Liver (tissue), 8 donors: ENCODE measurements at regions not wholly inside any gene's neighbourhood (a gene's known extent, or its start where the extent isn't known, plus 50 kb on each side); places are given as distances from the start of the nearest gene placed in this dataset.

Experiments
- DNase-seq: peaks from one replicate; pipeline ENCODE4 v3.0.0-alpha.2; 2017; ENCODE audit warnings: low spot score
- H3K27ac ChIP-seq, 2 donors: one replicate each; pipeline ENCODE4 v1.7.0; 2013; ENCODE audit warnings: inconsistent platforms in 2 of 2, low read length in 2 of 2, control low read depth in 1 of 2, low read depth in 1 of 2, mild to moderate bottlenecking in 1 of 2
- H3K27me3 ChIP-seq, 4 donors: one replicate each; pipeline versions ENCODE4 v1.6.1 to v1.7.0; 2013; ENCODE audit warnings: low read length in 3 of 4, inconsistent platforms in 1 of 4, mild to moderate bottlenecking in 1 of 4, moderate library complexity in 1 of 4; ENCODE audit not compliant: control insufficient read depth in 4 of 4, insufficient read depth in 4 of 4
- H3K36me3 ChIP-seq, 4 donors: one replicate each; pipeline versions ENCODE4 v1.6.1 to v1.7.0; 2013; ENCODE audit warnings: low read length in 3 of 4, mild to moderate bottlenecking in 3 of 4, low read depth in 1 of 4, moderate library complexity in 1 of 4; ENCODE audit not compliant: control insufficient read depth in 4 of 4, insufficient read depth in 3 of 4
- H3K4me1 ChIP-seq, 4 donors: one replicate each; pipeline versions ENCODE4 v1.6.1 to v1.7.0; 2013; ENCODE audit warnings: low read length in 3 of 4, mild to moderate bottlenecking in 3 of 4, moderate library complexity in 1 of 4; ENCODE audit not compliant: control insufficient read depth in 4 of 4, insufficient read depth in 4 of 4
- H3K4me3 ChIP-seq, 3 donors: one replicate each; pipeline versions ENCODE4 v1.6.1 to v1.7.0; 2013; ENCODE audit warnings: low read length in 3 of 3, control low read depth in 1 of 3, low read depth in 1 of 3, mild to moderate bottlenecking in 1 of 3
- H3K9ac ChIP-seq, 2 donors: one replicate each; pipeline ENCODE4 v1.7.0; 2013; ENCODE audit warnings: low read length in 2 of 2, mild to moderate bottlenecking in 2 of 2, moderate library complexity in 2 of 2, control low read depth in 1 of 2, low read depth in 1 of 2
- H3K9me3 ChIP-seq, 4 donors: one replicate each; pipeline versions ENCODE4 v1.6.1 to v1.7.0; 2013; ENCODE audit warnings: low read length in 3 of 4; ENCODE audit not compliant: control insufficient read depth in 4 of 4
- EGR1 ChIP-seq, 2 donors: IDR thresholded peaks; 2 replicates each; pipeline ENCODE4 v1.6.1; 2016 to 2018; ENCODE audit warnings: antibody characterized with exemption in 2 of 2, low read depth in 2 of 2
- FOXA1 ChIP-seq: IDR thresholded peaks from 2 replicates; pipeline ENCODE4 v1.6.1; 2016; ENCODE audit warnings: antibody characterized with exemption
- FOXA2 ChIP-seq: IDR thresholded peaks from 2 replicates; pipeline ENCODE4 v1.6.1; 2016; ENCODE audit warnings: antibody characterized with exemption
- GABPA ChIP-seq, 2 donors: IDR thresholded peaks in 1 of 2; conservative IDR thresholded peaks in 1 of 2; 2 replicates each; pipeline ENCODE4 v1.6.1; 2016; ENCODE audit warnings: antibody characterized with exemption in 2 of 2, mild to moderate bottlenecking in 1 of 2, moderate library complexity in 1 of 2
- HNF4A ChIP-seq, 2 donors: conservative IDR thresholded peaks; 2 replicates each; pipeline ENCODE4 v1.6.1; 2016; ENCODE audit warnings: antibody characterized with exemption in 2 of 2, mild to moderate bottlenecking in 2 of 2
- HNF4G ChIP-seq: IDR thresholded peaks from 2 replicates; pipeline ENCODE4 v1.6.1; 2016; ENCODE audit warnings: antibody characterized with exemption
- JUND ChIP-seq, 2 donors: IDR thresholded peaks; 2 replicates each; pipeline ENCODE4 v1.6.1; 2016; ENCODE audit warnings: antibody characterized with exemption in 2 of 2
- NR2F2 ChIP-seq: IDR thresholded peaks from 2 replicates; pipeline ENCODE4 v1.6.1; 2016; ENCODE audit warnings: antibody characterized with exemption
- RAD21 ChIP-seq, 2 donors: IDR thresholded peaks; 2 replicates each; pipeline ENCODE4 v1.6.1; 2016; ENCODE audit warnings: antibody characterized with exemption in 2 of 2, mild to moderate bottlenecking in 2 of 2
- RXRA ChIP-seq, 2 donors: IDR thresholded peaks; 2 replicates each; pipeline ENCODE4 v1.6.1; 2017 to 2018; ENCODE audit warnings: antibody characterized with exemption in 2 of 2, mild to moderate bottlenecking in 1 of 2
- SP1 ChIP-seq: IDR thresholded peaks from 2 replicates; pipeline ENCODE4 v1.6.1; 2018; ENCODE audit warnings: antibody characterized with exemption, mild to moderate bottlenecking
- TAF1 ChIP-seq: conservative IDR thresholded peaks from 2 replicates; pipeline ENCODE4 v1.6.1; 2016; ENCODE audit warnings: antibody characterized with exemption, mild to moderate bottlenecking
- YY1 ChIP-seq: IDR thresholded peaks from 2 replicates; pipeline ENCODE4 v1.6.1; 2016; ENCODE audit warnings: antibody characterized with exemption, mild to moderate bottlenecking
- WGBS: extraction: QIAGEN DNeasy Blood & Tissue Kit; methylation state at CpG from one replicate; pipeline ENCODE4 v1.1.7; 2013; 5-methylcytosine and 5-hydroxymethylcytosine counted together
- TF ChIP-seq, protein P1 (sequence below): IDR thresholded peaks from 2 replicates; pipeline ENCODE4 v1.6.1; 2016; ENCODE audit warnings: antibody characterized with exemption
- TF ChIP-seq, protein P2 (sequence below): fragments of 150-350 bp; IDR thresholded peaks from 2 replicates; pipeline ENCODE4 v1.5.1; 2017; ENCODE audit warnings: improper control_type of control experiment, low read depth, low read length; ENCODE audit not compliant: missing input control
- TF ChIP-seq, protein P3 (sequence below): IDR thresholded peaks from 2 replicates; pipeline ENCODE4 v1.6.1; 2016; ENCODE audit warnings: antibody characterized with exemption
- TF ChIP-seq, protein P4 (sequence below): IDR thresholded peaks from 2 replicates; pipeline ENCODE4 v1.6.1; 2016; ENCODE audit warnings: antibody characterized with exemption, mild to moderate bottlenecking
- TF ChIP-seq, protein P5 (sequence below): IDR thresholded peaks from 2 replicates; pipeline ENCODE4 v1.6.1; 2016; ENCODE audit warnings: antibody characterized with exemption
- donor health status: healthy.
- donor health status: healthy.
- donor health status: healthy.
- donor health status: healthy.
- donor health status: healthy.

DNA sequence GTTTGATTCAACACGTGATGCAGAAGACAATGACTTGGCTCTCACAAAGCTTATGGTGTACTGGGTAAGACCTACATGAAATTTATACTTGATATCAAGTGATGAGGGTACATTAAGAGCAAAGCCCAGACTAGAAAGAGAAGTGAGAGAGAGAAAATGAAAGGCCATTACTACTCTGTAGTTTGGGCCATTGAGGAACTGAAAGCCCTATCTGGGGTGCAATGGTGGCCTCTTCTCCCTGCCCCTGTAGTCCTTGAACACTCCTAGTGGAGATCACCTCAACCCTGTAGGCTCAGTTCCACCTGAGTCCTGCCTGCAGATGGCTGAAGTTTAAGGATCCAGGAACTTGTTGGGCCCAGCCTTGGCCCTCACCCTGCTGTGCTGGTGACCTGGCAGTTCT, 569.8 kb upstream of the MEX3C start:
- Histone ChIP-seq H3K27me3 (no peaks in the 10 kb centered on the region), H3K27ac (no peak overlapping the region), H3K9ac (no peak overlapping the region), H3K9me3 (no peaks in the 10 kb centered on the region), H3K4me1 (no peaks in the 10 kb centered on the region), H3K4me3 (no peak overlapping the region), H3K36me3 (no peaks in the 10 kb centered on the region)
- 74% methylated on average over 1 of the region's 1 CpG for WGBS
- TF ChIP-seq YY1: no peak
- TF ChIP-seq, protein P1, sequence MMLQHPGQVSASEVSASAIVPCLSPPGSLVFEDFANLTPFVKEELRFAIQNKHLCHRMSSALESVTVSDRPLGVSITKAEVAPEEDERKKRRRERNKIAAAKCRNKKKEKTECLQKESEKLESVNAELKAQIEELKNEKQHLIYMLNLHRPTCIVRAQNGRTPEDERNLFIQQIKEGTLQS: no peak
- TF ChIP-seq HNF4A (conservative IDR thresholded peaks at IDR 0.05): no peak
- no peak for TF ChIP-seq TAF1
- TF ChIP-seq, protein P2, sequence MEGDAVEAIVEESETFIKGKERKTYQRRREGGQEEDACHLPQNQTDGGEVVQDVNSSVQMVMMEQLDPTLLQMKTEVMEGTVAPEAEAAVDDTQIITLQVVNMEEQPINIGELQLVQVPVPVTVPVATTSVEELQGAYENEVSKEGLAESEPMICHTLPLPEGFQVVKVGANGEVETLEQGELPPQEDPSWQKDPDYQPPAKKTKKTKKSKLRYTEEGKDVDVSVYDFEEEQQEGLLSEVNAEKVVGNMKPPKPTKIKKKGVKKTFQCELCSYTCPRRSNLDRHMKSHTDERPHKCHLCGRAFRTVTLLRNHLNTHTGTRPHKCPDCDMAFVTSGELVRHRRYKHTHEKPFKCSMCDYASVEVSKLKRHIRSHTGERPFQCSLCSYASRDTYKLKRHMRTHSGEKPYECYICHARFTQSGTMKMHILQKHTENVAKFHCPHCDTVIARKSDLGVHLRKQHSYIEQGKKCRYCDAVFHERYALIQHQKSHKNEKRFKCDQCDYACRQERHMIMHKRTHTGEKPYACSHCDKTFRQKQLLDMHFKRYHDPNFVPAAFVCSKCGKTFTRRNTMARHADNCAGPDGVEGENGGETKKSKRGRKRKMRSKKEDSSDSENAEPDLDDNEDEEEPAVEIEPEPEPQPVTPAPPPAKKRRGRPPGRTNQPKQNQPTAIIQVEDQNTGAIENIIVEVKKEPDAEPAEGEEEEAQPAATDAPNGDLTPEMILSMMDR: no peak
- TF ChIP-seq, protein P3, sequence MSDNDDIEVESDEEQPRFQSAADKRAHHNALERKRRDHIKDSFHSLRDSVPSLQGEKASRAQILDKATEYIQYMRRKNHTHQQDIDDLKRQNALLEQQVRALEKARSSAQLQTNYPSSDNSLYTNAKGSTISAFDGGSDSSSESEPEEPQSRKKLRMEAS: no peak
- no peak for TF ChIP-seq JUND (IDR thresholded peaks at IDR 0.05)
- TF ChIP-seq RXRA (IDR thresholded peaks at IDR 0.05): no peak
- TF ChIP-seq, protein P4, sequence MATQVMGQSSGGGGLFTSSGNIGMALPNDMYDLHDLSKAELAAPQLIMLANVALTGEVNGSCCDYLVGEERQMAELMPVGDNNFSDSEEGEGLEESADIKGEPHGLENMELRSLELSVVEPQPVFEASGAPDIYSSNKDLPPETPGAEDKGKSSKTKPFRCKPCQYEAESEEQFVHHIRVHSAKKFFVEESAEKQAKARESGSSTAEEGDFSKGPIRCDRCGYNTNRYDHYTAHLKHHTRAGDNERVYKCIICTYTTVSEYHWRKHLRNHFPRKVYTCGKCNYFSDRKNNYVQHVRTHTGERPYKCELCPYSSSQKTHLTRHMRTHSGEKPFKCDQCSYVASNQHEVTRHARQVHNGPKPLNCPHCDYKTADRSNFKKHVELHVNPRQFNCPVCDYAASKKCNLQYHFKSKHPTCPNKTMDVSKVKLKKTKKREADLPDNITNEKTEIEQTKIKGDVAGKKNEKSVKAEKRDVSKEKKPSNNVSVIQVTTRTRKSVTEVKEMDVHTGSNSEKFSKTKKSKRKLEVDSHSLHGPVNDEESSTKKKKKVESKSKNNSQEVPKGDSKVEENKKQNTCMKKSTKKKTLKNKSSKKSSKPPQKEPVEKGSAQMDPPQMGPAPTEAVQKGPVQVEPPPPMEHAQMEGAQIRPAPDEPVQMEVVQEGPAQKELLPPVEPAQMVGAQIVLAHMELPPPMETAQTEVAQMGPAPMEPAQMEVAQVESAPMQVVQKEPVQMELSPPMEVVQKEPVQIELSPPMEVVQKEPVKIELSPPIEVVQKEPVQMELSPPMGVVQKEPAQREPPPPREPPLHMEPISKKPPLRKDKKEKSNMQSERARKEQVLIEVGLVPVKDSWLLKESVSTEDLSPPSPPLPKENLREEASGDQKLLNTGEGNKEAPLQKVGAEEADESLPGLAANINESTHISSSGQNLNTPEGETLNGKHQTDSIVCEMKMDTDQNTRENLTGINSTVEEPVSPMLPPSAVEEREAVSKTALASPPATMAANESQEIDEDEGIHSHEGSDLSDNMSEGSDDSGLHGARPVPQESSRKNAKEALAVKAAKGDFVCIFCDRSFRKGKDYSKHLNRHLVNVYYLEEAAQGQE: no peak
- TF ChIP-seq FOXA1: no peak
- TF ChIP-seq RAD21 (IDR thresholded peaks at IDR 0.05): no peak
- no peak for TF ChIP-seq GABPA (IDR thresholded peaks at IDR 0.05 in 1 of 2, conservative IDR thresholded peaks at IDR 0.05 in 1 of 2)
- TF ChIP-seq HNF4G: no peak
- no peak for TF ChIP-seq FOXA2
- TF ChIP-seq NR2F2: no peak
- TF ChIP-seq EGR1 (IDR thresholded peaks at IDR 0.05; ENCODE audit: low read depth in 2 of 2): no peak
- TF ChIP-seq SP1: no peak
- TF ChIP-seq, protein P5, sequence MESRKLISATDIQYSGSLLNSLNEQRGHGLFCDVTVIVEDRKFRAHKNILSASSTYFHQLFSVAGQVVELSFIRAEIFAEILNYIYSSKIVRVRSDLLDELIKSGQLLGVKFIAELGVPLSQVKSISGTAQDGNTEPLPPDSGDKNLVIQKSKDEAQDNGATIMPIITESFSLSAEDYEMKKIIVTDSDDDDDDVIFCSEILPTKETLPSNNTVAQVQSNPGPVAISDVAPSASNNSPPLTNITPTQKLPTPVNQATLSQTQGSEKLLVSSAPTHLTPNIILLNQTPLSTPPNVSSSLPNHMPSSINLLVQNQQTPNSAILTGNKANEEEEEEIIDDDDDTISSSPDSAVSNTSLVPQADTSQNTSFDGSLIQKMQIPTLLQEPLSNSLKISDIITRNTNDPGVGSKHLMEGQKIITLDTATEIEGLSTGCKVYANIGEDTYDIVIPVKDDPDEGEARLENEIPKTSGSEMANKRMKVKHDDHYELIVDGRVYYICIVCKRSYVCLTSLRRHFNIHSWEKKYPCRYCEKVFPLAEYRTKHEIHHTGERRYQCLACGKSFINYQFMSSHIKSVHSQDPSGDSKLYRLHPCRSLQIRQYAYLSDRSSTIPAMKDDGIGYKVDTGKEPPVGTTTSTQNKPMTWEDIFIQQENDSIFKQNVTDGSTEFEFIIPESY: no peak
- no peak for DNase-seq
